ENCODE measurements at regions not wholly inside any gene's neighbourhood (a gene's known extent, or its start where the extent isn't known, plus 50 kb on each side); places are given as distances from the start of the nearest gene placed in this dataset.

DNA sequence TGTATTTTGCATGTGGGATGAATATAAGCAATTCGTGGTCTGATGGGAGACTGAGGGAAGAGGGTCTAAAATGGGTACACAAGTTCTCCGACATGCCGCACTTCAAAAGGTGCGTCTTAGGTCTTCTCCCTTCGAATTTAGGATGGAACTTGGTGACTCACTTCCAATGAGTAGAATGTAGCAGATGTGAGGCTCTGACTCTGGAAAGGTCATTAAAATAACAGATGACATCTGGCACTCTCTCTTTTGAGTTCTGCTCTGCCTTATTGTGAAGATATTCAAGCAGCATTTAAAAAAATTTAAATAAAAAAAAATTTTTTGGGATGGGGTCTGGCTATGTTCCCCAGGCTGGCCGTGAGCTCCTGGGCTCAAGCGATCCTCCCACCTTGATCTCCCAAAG, 92.7 kb downstream of the TMEM100 start (continued):
- no peak for TF ChIP-seq ZNF8 (CRISPR knock-in tag; IDR thresholded peaks at IDR 0.05)
- TF ChIP-seq TCF4 (CRISPR knock-in tag; IDR thresholded peaks at IDR 0.05; ENCODE audit: borderline replicate concordance) = no peak
- TF ChIP-seq PPARA (CRISPR knock-in tag; IDR thresholded peaks at IDR 0.05; ENCODE audit: borderline replicate concordance) = no peak
- no peak for TF ChIP-seq TOX (CRISPR knock-in tag; IDR thresholded peaks at IDR 0.05; ENCODE audit: borderline replicate concordance)

DNA sequence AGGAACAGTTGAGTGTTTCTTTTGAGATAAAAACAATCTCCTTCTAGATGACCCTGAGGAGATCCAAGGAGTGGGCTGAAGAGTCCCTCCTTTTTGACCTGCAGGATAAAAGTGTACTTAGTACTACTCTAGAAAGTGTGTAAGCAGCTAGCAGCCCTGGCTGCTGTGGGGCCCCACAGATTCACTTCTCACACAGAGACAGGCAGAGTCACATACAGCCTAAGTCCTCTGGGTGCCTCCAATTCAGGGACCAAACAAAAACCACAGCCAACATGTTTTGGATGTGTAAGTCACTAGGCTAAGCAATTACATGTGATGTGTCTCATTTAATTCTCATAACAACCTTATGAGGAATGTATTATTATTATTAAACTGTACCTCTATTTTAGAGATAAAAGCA, 97.1 kb downstream of the TMEM100 start:
- TF ChIP-seq PPARA (CRISPR knock-in tag; IDR thresholded peaks at IDR 0.05; ENCODE audit: borderline replicate concordance) (no peak), ZC3H10 (CRISPR knock-in tag; IDR thresholded peaks at IDR 0.05) (no peak), SNAI2 (CRISPR knock-in tag; IDR thresholded peaks at IDR 0.05) (no peak), BACH2 (CRISPR knock-in tag; IDR thresholded peaks at IDR 0.05; ENCODE audit: borderline replicate concordance) (no peak), GLIS3 (CRISPR knock-in tag; IDR thresholded peaks at IDR 0.05) (no peak), ZFP30 (CRISPR knock-in tag; IDR thresholded peaks at IDR 0.05) (no peak), ZNF8 (CRISPR knock-in tag; IDR thresholded peaks at IDR 0.05) (no peak), ISL1 (CRISPR knock-in tag; IDR thresholded peaks at IDR 0.05) (no peak), RARB (CRISPR knock-in tag; IDR thresholded peaks at IDR 0.05) (no peak), ZFP3 (CRISPR knock-in tag; IDR thresholded peaks at IDR 0.05) (no peak), TOX (CRISPR knock-in tag; IDR thresholded peaks at IDR 0.05; ENCODE audit: borderline replicate concordance) (no peak), CSDC2 (CRISPR knock-in tag; IDR thresholded peaks at IDR 0.05) (no peak), ARNTL (CRISPR knock-in tag; IDR thresholded peaks at IDR 0.05; ENCODE audit: borderline replicate concordance, low read depth) (no peak), TCF4 (CRISPR knock-in tag; IDR thresholded peaks at IDR 0.05; ENCODE audit: borderline replicate concordance) (no peak)
- TF ChIP-seq, protein P1, sequence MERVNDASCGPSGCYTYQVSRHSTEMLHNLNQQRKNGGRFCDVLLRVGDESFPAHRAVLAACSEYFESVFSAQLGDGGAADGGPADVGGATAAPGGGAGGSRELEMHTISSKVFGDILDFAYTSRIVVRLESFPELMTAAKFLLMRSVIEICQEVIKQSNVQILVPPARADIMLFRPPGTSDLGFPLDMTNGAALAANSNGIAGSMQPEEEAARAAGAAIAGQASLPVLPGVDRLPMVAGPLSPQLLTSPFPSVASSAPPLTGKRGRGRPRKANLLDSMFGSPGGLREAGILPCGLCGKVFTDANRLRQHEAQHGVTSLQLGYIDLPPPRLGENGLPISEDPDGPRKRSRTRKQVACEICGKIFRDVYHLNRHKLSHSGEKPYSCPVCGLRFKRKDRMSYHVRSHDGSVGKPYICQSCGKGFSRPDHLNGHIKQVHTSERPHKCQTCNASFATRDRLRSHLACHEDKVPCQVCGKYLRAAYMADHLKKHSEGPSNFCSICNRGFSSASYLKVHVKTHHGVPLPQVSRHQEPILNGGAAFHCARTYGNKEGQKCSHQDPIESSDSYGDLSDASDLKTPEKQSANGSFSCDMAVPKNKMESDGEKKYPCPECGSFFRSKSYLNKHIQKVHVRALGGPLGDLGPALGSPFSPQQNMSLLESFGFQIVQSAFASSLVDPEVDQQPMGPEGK (CRISPR knock-in tag; IDR thresholded peaks at IDR 0.05; ENCODE audit: borderline replicate concordance) = no peak
- no peak for ATAC-seq

DNA sequence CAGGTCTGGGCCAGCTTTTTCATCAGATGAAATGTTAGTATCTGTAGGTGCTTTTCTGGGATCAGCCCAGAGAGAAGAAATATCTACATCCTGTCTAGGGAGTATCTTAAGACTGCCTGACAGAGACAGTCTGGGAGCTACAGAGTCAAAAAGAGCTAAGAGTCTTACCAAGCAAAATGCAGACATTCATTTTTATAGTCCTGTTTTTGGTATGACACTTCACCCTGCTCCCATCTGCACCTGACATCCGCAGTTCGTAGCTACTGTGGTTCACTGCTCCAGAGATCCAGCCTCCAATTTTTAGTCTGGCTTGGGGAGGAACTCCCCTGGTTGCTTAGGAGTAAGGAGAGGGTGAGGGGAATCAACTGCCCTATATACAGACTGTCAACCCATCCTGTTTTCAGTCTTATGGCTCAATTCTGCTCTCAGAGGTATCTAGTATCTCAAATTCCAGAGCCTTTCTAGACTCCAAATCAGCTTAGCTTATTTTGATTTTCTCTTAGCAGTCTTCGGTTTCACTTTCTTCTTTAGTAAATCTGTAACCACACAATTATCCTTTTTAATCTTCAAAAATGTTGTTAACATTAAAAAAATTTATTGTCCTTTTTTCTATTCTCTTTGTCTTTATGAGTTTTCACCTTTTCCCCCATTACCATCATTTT, 97.8 kb downstream of the TMEM100 start:
- no peak for TF ChIP-seq SNAI2 (CRISPR knock-in tag; IDR thresholded peaks at IDR 0.05)
- no peak for TF ChIP-seq GLIS3 (CRISPR knock-in tag; IDR thresholded peaks at IDR 0.05)
- TF ChIP-seq, protein P2, sequence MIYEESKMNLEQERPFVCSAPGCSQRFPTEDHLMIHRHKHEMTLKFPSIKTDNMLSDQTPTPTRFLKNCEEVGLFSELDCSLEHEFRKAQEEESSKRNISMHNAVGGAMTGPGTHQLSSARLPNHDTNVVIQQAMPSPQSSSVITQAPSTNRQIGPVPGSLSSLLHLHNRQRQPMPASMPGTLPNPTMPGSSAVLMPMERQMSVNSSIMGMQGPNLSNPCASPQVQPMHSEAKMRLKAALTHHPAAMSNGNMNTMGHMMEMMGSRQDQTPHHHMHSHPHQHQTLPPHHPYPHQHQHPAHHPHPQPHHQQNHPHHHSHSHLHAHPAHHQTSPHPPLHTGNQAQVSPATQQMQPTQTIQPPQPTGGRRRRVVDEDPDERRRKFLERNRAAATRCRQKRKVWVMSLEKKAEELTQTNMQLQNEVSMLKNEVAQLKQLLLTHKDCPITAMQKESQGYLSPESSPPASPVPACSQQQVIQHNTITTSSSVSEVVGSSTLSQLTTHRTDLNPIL (CRISPR knock-in tag; IDR thresholded peaks at IDR 0.05; ENCODE audit: low read depth) = no peak
- TF ChIP-seq PPARA (CRISPR knock-in tag; IDR thresholded peaks at IDR 0.05; ENCODE audit: borderline replicate concordance) = no peak
- no peak for ATAC-seq

DNA sequence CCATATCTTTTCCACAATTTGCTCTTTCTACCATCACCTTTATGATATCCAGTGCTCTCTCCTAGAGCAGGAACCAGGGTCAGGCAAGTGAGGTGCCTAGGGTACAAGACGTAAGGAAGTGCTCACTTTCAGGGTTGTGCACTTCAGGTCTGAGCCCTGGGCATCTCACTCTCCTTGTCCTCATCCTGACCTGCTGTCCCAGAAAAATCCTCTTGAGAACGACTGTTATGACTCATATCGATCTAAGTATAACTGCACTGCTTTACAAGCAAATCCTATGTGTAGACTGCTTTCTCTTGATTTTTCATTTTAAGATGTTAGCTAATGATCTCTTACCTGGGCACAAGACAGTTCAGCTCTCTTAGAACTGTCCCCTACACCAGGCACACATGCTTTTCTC, 100.1 kb downstream of the TMEM100 start:
- no peak for ATAC-seq
- TF ChIP-seq, protein P3, sequence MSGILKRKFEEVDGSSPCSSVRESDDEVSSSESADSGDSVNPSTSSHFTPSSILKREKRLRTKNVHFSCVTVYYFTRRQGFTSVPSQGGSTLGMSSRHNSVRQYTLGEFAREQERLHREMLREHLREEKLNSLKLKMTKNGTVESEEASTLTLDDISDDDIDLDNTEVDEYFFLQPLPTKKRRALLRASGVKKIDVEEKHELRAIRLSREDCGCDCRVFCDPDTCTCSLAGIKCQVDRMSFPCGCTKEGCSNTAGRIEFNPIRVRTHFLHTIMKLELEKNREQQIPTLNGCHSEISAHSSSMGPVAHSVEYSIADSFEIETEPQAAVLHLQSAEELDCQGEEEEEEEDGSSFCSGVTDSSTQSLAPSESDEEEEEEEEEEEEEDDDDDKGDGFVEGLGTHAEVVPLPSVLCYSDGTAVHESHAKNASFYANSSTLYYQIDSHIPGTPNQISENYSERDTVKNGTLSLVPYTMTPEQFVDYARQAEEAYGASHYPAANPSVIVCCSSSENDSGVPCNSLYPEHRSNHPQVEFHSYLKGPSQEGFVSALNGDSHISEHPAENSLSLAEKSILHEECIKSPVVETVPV (CRISPR knock-in tag; IDR thresholded peaks at IDR 0.05) = no peak
- no peak for TF ChIP-seq GLIS3 (CRISPR knock-in tag; IDR thresholded peaks at IDR 0.05)

DNA sequence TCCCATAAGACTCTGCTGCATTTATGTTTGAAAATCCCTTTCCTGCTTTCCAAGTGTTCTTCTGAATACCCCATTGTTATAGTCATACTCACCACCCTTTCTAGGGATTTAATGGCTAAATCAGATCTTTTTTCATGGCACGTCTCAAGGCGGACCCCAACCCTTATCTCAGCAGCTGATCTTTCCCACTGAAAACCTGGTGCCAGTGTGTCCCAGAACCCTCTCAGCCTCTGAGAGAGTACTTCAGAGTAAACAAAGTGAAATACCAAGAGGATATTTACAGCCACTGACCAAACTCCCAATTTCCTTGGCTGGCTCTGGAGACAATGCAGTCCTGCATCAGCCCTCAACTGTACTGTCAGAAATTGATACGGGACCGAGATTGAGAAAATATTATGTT, 101.7 kb downstream of the TMEM100 start:
- no peak for ATAC-seq
- TF ChIP-seq, protein P4, sequence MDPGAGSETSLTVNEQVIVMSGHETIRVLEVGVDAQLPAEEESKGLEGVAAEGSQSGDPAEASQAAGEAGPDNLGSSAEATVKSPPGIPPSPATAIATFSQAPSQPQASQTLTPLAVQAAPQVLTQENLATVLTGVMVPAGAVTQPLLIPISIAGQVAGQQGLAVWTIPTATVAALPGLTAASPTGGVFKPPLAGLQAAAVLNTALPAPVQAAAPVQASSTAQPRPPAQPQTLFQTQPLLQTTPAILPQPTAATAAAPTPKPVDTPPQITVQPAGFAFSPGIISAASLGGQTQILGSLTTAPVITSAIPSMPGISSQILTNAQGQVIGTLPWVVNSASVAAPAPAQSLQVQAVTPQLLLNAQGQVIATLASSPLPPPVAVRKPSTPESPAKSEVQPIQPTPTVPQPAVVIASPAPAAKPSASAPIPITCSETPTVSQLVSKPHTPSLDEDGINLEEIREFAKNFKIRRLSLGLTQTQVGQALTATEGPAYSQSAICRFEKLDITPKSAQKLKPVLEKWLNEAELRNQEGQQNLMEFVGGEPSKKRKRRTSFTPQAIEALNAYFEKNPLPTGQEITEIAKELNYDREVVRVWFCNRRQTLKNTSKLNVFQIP (CRISPR knock-in tag; IDR thresholded peaks at IDR 0.05; ENCODE audit: borderline replicate concordance, low read depth) = no peak
- TF ChIP-seq RARB (CRISPR knock-in tag; IDR thresholded peaks at IDR 0.05) = no peak

DNA sequence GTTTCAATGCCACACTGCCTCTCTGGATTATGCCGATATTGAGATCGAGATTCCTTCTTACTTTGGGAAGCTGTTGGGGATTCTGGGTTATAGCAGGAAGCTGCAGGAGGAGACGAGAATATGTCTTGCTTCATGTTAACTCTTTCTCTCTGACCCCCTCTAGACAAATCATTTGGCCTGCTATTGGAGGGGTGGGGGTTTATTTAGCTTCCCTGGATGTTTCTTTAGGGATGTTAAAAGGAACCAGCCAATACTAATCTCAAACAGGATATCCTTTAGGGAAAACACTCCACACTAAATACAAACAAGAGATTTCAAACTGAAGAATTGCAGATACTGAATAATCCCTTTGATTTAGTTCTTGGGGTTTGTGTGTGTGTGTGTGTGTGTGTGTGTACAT, 102.6 kb downstream of the TMEM100 start:
- ATAC-seq = no peak
- TF ChIP-seq, protein P4 (CRISPR knock-in tag; IDR thresholded peaks at IDR 0.05; ENCODE audit: borderline replicate concordance, low read depth) = no peak
- no peak for TF ChIP-seq PPARA (CRISPR knock-in tag; IDR thresholded peaks at IDR 0.05; ENCODE audit: borderline replicate concordance)
- TF ChIP-seq, protein P5, sequence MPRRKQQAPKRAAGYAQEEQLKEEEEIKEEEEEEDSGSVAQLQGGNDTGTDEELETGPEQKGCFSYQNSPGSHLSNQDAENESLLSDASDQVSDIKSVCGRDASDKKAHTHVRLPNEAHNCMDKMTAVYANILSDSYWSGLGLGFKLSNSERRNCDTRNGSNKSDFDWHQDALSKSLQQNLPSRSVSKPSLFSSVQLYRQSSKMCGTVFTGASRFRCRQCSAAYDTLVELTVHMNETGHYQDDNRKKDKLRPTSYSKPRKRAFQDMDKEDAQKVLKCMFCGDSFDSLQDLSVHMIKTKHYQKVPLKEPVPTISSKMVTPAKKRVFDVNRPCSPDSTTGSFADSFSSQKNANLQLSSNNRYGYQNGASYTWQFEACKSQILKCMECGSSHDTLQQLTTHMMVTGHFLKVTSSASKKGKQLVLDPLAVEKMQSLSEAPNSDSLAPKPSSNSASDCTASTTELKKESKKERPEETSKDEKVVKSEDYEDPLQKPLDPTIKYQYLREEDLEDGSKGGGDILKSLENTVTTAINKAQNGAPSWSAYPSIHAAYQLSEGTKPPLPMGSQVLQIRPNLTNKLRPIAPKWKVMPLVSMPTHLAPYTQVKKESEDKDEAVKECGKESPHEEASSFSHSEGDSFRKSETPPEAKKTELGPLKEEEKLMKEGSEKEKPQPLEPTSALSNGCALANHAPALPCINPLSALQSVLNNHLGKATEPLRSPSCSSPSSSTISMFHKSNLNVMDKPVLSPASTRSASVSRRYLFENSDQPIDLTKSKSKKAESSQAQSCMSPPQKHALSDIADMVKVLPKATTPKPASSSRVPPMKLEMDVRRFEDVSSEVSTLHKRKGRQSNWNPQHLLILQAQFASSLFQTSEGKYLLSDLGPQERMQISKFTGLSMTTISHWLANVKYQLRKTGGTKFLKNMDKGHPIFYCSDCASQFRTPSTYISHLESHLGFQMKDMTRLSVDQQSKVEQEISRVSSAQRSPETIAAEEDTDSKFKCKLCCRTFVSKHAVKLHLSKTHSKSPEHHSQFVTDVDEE (CRISPR knock-in tag; IDR thresholded peaks at IDR 0.05) = no peak
- no peak for TF ChIP-seq ESRRG (CRISPR knock-in tag; IDR thresholded peaks at IDR 0.05)
- no peak for TF ChIP-seq ZNF8 (CRISPR knock-in tag; IDR thresholded peaks at IDR 0.05)
- no peak for TF ChIP-seq TCF4 (CRISPR knock-in tag; IDR thresholded peaks at IDR 0.05; ENCODE audit: borderline replicate concordance)
- no peak for TF ChIP-seq ZC3H10 (CRISPR knock-in tag; IDR thresholded peaks at IDR 0.05)
- TF ChIP-seq ISL1 (CRISPR knock-in tag; IDR thresholded peaks at IDR 0.05) = no peak

Data from SK-N-SH treated with all-trans-retinoic acid at 6 μM for 48 hours (cell line).